HUES6 (cell line): ENCODE measurements at regions not wholly inside any gene's neighbourhood (a gene's known extent, or its start where the extent isn't known, plus 50 kb on each side); places are given as distances from the start of the nearest gene placed in this dataset.
A peak's percentile ranks its signal among the peaks of the same experiment; 100 is the strongest.

Source experiments
- H3K27ac ChIP-seq: 2 replicates; pipeline ENCODE4 v1.7.0; 2013; ENCODE audit warnings: low read depth, mild to moderate bottlenecking, low read length, inconsistent platforms
- H3K27me3 ChIP-seq: 2 replicates; pipeline ENCODE4 v1.6.1; 2013; ENCODE audit warnings: low read length; ENCODE audit not compliant: control insufficient read depth, insufficient read depth
- H3K36me3 ChIP-seq: 2 replicates; pipeline ENCODE4 v1.6.1; 2013; ENCODE audit warnings: low read length; ENCODE audit not compliant: control insufficient read depth, insufficient read depth
- H3K4me1 ChIP-seq: 2 replicates; pipeline ENCODE4 v1.6.1; 2013; ENCODE audit warnings: low read length; ENCODE audit not compliant: control insufficient read depth, insufficient read depth
- H3K4me3 ChIP-seq: 2 replicates; pipeline ENCODE4 v1.5.1; 2013; ENCODE audit warnings: low read depth, low read length
- H3K9ac ChIP-seq: one replicate; pipeline ENCODE4 v1.6.1; 2013; ENCODE audit warnings: mild to moderate bottlenecking, low read length
- H3K9me3 ChIP-seq: 2 replicates; pipeline ENCODE4 v1.6.1; 2013; ENCODE audit warnings: low read depth, low read length; ENCODE audit not compliant: control insufficient read depth, insufficient read depth

DNA sequence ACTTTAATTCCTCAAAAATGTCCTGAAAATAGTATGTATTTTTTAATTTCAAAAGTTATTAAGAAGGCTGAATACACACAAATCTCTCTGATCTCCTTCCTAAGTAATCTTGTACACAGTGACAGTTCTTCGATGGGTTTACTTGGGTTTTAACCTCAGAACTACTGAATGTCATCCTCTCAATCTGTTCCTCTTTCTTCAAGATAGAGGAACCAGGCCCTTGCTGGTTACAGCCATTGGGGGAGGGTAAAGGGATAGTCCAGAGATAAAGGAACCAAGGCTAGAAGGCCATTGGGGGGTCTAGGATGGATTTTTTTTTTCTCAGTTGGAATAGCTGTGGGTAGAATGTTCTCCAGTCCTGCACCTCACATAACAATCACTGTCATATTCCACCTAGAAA lies 224.9 kb downstream of the SKIDA1 start:
- H3K4me1 ChIP-seq, result peaks cover 21% of the 10 kb centered on the region
- H3K36me3 ChIP-seq, result no peaks in the 10 kb centered on the region
- H3K27me3 ChIP-seq, result no peaks in the 10 kb centered on the region
- no peak overlapping the region for H3K27ac ChIP-seq
- H3K4me3 ChIP-seq, result no peak overlapping the region
- H3K9ac ChIP-seq, result no peak overlapping the region
- H3K9me3 ChIP-seq, result no peaks in the 10 kb centered on the region

DNA sequence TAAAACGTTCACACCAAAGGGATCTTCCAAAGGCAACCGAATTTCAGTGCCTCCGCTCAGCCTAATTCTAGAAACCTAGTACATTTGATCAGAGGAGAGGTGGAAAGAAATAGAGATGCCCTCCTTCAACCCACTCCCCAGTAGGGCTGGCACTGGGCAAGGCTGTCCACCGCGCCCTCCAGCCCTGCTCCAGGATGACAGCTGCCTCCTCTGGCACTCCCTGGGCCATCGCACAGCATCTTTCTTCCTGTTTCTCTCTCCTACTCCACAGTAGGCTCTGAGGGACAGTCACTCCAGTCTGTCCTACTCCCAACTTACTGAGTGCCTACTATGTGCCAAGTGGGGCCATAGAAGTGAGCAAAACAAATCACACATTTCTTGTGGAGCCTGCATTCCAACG lies 226.2 kb downstream of the SKIDA1 start:
- Histone ChIP-seq H3K4me1 (peaks cover 30% of the 10 kb centered on the region), H3K36me3 (no peaks in the 10 kb centered on the region), H3K9ac (no peak overlapping the region), H3K27me3 (no peaks in the 10 kb centered on the region), H3K4me3 (no peak overlapping the region), H3K9me3 (no peaks in the 10 kb centered on the region), H3K27ac (no peak overlapping the region)

DNA sequence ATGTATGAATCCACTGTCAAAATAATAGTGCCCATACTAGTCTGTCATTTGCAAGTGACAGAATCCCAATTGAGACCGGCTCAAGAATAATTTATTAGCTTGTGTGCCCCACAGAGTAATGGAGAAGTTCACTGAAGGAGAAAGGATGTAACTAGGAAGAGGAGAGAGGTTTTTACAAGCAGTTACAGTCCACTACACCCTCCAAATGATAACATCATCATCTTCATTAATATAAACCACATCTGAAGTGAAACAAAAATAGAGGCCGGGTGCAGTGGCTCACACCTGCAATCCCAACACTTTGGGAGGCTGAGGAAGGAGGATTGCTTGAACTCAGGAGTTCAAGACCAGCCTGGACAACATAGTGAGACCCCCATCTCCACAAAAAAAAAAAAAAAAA lies 226.8 kb downstream of the SKIDA1 start:
- H3K4me3 ChIP-seq, result no peak overlapping the region
- H3K4me1 ChIP-seq, result peaks cover 33% of the 10 kb centered on the region
- H3K36me3 ChIP-seq, result no peaks in the 10 kb centered on the region
- H3K27ac ChIP-seq, result no peak overlapping the region
- H3K9me3 ChIP-seq, result no peaks in the 10 kb centered on the region
- no peaks in the 10 kb centered on the region for H3K27me3 ChIP-seq
- no peak overlapping the region for H3K9ac ChIP-seq

DNA sequence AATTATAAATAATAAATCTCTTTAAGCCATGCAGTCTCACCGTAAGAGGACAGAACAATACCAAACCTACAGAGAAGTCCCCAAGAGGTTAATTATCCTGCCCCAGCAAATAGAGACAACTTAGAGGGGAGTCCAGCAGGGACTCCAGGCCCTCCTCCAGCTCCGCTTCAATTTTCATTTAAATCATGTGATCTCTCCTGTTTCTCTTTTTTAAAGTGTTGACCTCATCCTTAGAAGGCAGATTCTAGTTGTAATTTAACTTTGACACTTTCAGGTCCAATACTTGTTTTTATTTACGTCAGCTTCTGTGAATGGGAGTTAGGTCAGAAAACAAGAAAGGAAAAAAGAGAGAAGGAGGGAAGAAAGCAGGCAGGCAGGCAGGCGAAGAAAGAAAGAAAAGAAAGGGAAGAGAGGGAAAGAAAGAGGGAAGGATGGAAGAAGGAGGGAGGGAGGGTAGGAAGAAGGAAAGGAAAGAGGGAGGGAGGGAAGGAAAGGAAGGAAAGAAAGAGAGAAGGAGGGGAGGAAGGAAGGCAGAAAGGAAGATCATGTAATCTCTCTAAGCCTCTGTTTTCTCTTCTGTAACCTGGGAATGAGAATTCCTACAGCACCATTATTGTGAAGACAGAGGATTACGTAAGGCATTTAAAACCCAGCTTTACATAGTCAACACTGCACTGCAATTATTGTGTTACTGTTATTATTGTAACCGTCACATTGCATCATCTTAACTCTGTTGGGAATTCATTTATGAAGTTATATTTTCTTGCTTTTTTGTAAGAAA lies 227.7 kb downstream of the SKIDA1 start:
- Histone ChIP-seq H3K4me3 (no peak overlapping the region), H3K9ac (peak overlapping the region; percentile 9), H3K9me3 (no peaks in the 10 kb centered on the region), H3K4me1 (peaks cover 36% of the 10 kb centered on the region), H3K27ac (0 out of 2 replicates have a peak overlapping the region, but pooled peaks have one; percentile 49), H3K27me3 (no peaks in the 10 kb centered on the region), H3K36me3 (no peaks in the 10 kb centered on the region)

DNA sequence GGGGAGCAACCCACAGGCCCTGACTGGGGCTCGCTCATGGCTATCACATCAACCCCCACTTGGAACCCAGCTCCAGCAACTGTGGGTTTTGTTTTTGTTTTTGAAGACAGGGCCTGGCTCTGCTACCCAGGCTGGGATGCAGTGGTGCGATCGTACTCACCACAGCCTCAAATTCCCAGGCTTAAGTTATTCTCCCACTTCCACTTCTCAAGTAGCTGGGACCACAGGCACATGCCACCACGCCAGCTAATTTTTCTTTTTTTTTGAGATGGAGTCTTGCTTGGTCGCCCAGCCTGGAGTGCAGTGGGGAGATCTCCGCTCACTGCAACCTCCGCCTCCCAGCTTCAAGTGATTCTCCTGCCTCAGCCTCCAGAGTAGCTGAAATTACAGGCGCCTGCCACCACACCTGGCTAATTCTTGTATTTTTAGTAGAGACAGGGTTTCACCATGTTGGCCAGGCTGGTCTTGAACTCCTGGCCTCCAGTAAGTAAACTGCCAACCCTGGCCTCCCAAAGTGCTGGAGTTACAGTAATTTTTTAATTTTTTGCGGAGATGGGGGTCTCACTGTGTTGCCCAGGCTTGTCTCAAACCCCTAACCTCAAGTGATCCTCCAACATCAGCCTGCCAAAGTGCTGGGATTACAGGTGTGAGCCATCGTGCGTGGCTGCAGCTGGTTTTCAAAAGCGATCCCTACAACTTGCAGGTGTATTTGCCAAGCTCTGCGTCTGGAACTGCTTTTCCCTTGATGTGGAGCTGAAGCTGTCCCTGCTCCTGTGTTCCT lies 228.7 kb downstream of the SKIDA1 start:
- Histone ChIP-seq H3K27ac (peak overlapping the region; percentile 49; the same call in 1 of the 2 replicates), H3K9ac (no peak overlapping the region), H3K9me3 (no peaks in the 10 kb centered on the region), H3K4me3 (no peak overlapping the region), H3K36me3 (no peaks in the 10 kb centered on the region), H3K4me1 (peaks cover 39% of the 10 kb centered on the region), H3K27me3 (no peaks in the 10 kb centered on the region)

DNA sequence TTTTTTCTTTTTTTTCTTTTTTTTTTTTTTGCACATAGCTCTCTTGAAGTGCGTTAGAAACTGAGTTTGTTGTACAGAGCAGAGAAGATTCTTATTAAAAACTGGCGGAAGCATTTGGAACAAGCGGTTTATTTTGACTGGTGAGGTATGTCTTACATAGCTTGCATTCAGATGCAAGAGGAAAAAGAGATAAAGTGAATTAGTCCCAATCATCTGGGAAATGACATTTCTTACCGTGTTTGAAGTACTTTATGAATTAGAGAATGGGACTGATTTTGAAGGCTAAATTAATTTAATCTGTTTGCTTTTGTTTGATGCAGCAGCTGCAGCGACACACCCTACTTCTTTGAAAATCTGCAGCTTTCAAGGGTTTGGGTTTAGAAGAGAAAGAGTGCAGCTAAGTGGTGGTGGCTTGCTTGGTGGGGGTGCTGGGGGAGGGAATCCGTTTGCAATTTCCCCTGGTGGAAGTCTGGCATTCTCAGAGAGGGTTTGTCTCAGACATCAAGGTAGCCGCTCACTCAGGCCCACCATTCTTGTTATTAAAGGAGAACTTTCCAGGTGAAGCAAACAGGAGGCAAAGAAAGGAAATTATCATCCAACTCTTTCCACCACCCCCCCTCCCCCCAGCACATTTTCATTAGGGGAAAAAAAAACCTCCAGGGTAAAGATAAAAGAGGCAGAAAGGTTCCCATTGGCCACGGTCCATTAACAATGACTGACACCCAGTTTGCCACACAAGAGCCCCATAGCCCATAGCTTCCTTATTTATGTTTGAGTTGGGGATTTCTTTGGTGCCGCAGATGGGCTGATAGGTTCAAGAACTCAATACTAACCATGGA lies 231.7 kb downstream of the SKIDA1 start:
- Histone ChIP-seq H3K27ac (peak overlapping the region; percentile 98), H3K4me1 (peaks cover 64% of the 10 kb centered on the region), H3K4me3 (peak overlapping the region; percentile 49), H3K9me3 (no peaks in the 10 kb centered on the region), H3K27me3 (no peaks in the 10 kb centered on the region), H3K36me3 (no peaks in the 10 kb centered on the region), H3K9ac (peak overlapping the region; percentile 77)

DNA sequence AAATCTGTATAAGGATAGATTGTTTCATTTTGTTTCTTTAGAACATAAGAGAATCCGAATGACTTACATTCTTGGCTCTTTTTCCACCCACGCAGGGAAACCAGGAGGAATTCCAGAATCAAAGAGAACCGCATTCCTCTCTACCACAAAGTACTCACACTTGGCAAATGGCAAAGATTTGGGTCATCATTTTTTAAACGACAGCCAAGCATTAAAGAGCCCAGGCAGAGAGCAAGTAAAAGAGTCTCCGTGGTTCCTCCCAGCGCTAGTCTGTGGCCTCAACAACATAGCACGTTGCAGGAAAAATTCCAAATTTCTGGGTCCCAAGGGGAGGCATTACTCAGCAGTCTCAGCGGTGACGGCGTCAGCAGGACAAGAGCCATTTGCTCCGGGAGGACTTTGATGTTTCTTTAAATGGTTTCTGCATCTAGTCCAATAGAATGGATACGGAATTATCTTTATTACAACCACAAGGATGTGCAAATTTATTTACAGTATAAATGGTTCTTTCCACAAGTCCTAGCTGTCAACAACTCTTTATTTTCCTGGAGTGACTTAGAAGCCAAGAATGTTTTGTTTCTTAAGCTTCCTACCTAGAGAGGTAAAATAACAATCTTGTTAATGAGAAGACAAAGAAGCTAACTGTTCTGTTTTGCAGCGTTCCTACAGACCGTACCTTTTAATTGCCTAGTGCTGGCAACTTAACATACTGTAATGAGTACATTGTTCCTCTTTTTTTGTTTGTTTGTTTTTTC lies 232.5 kb downstream of the SKIDA1 start:
- peak overlapping the region; percentile 49 for H3K4me3 ChIP-seq
- H3K9ac ChIP-seq, result peak overlapping the region; percentile 77
- H3K9me3 ChIP-seq, result no peaks in the 10 kb centered on the region
- no peaks in the 10 kb centered on the region for H3K36me3 ChIP-seq
- H3K27ac ChIP-seq, result peak overlapping the region; percentile 98
- H3K27me3 ChIP-seq, result no peaks in the 10 kb centered on the region
- peaks cover 60% of the 10 kb centered on the region for H3K4me1 ChIP-seq

DNA sequence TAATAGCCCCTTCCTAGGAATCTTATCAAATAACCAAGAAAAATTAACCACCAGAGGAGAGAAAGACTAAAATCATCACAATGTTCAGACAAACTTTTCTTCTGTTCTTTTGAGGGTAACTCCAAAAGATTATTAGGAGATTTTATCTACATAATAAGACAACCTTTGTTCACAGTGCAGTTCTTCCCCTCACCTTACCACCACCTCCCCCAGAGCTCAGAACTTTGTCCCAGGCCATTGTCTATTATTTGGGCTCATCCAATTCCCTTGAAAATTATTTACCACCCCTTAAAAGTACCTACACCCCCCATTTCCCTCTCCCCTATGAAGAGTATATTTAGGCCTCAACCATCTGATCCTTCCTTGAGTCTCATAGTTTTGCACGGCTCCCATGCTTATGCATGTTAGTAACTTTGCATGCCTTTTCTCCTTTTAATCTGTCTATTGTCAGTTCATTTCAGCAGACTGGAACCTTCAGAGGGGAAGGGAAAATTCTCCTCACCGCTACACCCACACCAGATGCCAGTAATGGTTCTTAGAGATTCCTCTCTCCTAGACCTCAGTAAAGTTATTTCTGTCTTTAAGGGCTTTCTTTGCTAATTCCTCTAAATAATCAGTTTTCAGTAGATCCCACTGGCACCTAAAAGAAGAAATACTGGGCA lies 234.9 kb downstream of the SKIDA1 start:
- Histone ChIP-seq H3K9me3 (no peaks in the 10 kb centered on the region), H3K4me3 (peak overlapping the region; percentile 49; the same call in 1 of the 2 replicates), H3K9ac (peak overlapping the region; percentile 77), H3K4me1 (peaks cover 57% of the 10 kb centered on the region), H3K27me3 (no peaks in the 10 kb centered on the region), H3K36me3 (no peaks in the 10 kb centered on the region), H3K27ac (peak overlapping the region; percentile 98)

DNA sequence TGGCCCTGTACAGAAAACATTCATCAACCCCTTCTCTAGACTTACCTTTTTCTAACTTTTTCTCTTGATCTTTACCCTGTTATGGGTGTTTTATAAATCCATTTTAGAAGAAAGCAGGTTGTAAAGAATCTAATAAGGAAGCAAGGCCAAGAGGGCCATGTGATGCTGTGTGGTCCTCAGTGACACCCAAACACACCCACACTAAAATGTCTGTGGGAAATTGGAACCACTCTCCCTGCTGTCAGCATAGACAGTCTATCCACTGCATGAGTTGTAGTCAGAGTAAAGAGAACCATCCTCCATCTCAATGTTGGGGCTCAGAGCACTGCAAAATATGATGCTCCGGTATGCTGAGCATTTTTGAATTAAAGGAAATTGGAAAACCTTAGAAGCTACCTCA lies 235.5 kb downstream of the SKIDA1 start:
- H3K27me3 ChIP-seq, result no peaks in the 10 kb centered on the region
- H3K4me3 ChIP-seq, result no peak overlapping the region
- H3K9ac ChIP-seq, result peak overlapping the region; percentile 18
- no peaks in the 10 kb centered on the region for H3K36me3 ChIP-seq
- no peaks in the 10 kb centered on the region for H3K9me3 ChIP-seq
- peaks cover 60% of the 10 kb centered on the region for H3K4me1 ChIP-seq
- H3K27ac ChIP-seq, result peak overlapping the region; percentile 98; the same call in 1 of the 2 replicates

DNA sequence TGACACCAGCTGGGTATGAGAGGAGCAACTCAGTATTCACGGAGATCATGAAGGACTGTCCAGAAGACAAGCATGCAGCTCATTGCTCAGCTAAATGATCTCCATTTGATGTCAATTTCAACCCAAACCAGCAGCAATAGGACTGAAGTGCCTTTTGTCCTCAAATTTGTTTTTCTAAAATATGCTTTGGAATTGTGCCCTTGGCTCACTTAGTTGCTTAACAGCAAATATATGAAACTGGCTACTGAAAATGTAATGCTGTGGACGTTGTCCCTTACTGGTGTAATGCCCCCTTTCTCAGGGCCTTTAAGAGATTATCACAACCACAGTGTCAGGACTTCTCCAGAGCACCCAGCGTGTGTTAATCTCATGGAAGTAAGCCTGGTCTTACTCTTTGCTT lies 236.2 kb downstream of the SKIDA1 start:
- H3K4me1 ChIP-seq, result peaks cover 60% of the 10 kb centered on the region
- no peaks in the 10 kb centered on the region for H3K27me3 ChIP-seq
- no peaks in the 10 kb centered on the region for H3K9me3 ChIP-seq
- no peak overlapping the region for H3K27ac ChIP-seq
- no peak overlapping the region for H3K4me3 ChIP-seq
- H3K36me3 ChIP-seq, result no peaks in the 10 kb centered on the region
- peak overlapping the region; percentile 18 for H3K9ac ChIP-seq
